ENCODE measurements at regions not wholly inside any gene's neighbourhood (a gene's known extent, or its start where the extent isn't known, plus 50 kb on each side); places are given as distances from the start of the nearest gene placed in this dataset.
"Not testable (repeated sequence)": the region's sequence is repeated elsewhere in the genome, so short reads cannot be mapped to it uniquely, and the experiment has no call there.

DNA sequence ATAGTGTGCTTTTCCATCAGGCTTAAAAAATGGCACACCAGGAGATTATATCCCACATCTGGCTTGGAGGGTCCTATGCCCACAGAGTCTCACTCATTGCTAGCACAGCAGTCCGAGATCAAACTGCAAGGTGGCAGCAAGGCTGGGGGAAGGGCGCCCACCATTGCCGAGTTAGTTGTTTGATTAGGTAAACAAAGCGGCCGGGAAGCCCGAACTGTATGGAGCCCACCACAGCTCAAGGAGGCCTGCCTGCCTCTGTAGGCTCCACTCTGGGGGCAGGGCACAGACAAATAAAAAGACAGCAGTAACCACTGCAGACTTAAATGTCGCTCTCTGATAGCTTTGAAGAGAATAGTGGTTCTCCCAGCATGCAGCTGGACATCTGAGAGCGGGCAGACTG lies 201.9 kb downstream of the COL12A1 start:
- not testable (repeated sequence) for TF ChIP-seq CTCF (IDR thresholded peaks at IDR 0.05; ENCODE audit: low read depth, low read length, poor library complexity, severe bottlenecking); EZH2phosphoT487 (IDR thresholded peaks at IDR 0.05; ENCODE audit: borderline replicate concordance, low read length)
